Suprapubic skin (tissue), 4 donors: ENCODE measurements at regions not wholly inside any gene's neighbourhood (a gene's known extent, or its start where the extent isn't known, plus 50 kb on each side); places are given as distances from the start of the nearest gene placed in this dataset.

Source experiments
- POLR2A ChIP-seq, 2 donors: fragments of 450-650 bp; IDR thresholded peaks; one replicate each; pipeline ENCODE4 v1.6.1; 2017; ENCODE audit warnings: antibody characterized with exemption in 2 of 2, mild to moderate bottlenecking in 2 of 2, moderate library complexity in 2 of 2
- POLR2AphosphoS5 ChIP-seq, 3 donors: sonication (generic); formaldehyde crosslinking; IDR thresholded peaks; one replicate each; pipeline ENCODE4 v1.6.1; 2017; ENCODE audit warnings: antibody characterized with exemption in 3 of 3
- TF ChIP-seq, protein P1 (sequence below), 2 donors: fragments of 200-600 bp in 1 of 2; fragments of 450-650 bp in 1 of 2; sonication (generic) in 1 of 2; IDR thresholded peaks; one replicate each; pipeline ENCODE4 v1.5.1; 2016 to 2019; ENCODE audit warnings: antibody characterized with exemption in 2 of 2, mild to moderate bottlenecking in 1 of 2, moderate library complexity in 1 of 2

DNA sequence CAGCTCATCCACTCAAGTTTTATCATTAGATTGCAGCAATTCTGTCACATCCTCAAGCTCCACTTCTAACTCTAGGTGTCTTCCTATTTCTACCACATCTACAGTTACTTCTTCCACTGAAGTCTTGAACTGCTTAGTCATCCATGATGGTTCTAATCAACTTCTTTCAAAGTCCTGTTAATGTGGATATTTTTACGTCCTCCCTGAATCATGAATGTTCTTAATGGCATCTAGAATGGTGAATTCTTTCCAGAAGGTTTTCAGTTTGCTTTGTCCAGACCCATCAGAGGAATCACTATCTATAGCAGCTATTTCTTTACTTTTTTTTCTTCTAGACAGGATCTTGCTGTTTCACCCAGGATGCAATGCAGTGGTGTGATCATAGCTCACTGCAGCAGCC is 78.0 kb upstream of the RNPC3 start:
- TF ChIP-seq, protein P1, sequence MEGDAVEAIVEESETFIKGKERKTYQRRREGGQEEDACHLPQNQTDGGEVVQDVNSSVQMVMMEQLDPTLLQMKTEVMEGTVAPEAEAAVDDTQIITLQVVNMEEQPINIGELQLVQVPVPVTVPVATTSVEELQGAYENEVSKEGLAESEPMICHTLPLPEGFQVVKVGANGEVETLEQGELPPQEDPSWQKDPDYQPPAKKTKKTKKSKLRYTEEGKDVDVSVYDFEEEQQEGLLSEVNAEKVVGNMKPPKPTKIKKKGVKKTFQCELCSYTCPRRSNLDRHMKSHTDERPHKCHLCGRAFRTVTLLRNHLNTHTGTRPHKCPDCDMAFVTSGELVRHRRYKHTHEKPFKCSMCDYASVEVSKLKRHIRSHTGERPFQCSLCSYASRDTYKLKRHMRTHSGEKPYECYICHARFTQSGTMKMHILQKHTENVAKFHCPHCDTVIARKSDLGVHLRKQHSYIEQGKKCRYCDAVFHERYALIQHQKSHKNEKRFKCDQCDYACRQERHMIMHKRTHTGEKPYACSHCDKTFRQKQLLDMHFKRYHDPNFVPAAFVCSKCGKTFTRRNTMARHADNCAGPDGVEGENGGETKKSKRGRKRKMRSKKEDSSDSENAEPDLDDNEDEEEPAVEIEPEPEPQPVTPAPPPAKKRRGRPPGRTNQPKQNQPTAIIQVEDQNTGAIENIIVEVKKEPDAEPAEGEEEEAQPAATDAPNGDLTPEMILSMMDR (IDR thresholded peaks at IDR 0.05): no peak
- no peak for TF ChIP-seq POLR2AphosphoS5 (IDR thresholded peaks at IDR 0.05)
- no peak for TF ChIP-seq POLR2A (IDR thresholded peaks at IDR 0.05)
